Trophoblast cell (in vitro differentiated cells and primary cell): ENCODE measurements at regions not wholly inside any gene's neighbourhood (a gene's known extent, or its start where the extent isn't known, plus 50 kb on each side); places are given as distances from the start of the nearest gene placed in this dataset.

Experiments used
- DNase-seq, 2 donors: peaks; one replicate each; pipeline ENCODE4 v3.0.0-alpha.2; 2016
- H2AFZ ChIP-seq: 2 replicates; pipeline ENCODE4 v1.6.1; 2013; ENCODE audit warnings: low read length, moderate library complexity, mild to moderate bottlenecking; ENCODE audit not compliant: insufficient read depth, poor library complexity
- H2AK5ac ChIP-seq: 2 replicates; pipeline ENCODE4 v1.6.1; 2013; ENCODE audit warnings: mild to moderate bottlenecking, low read length
- H2BK120ac ChIP-seq: 2 replicates; pipeline ENCODE4 v1.6.1; 2013; ENCODE audit warnings: low read length, mild to moderate bottlenecking, moderate library complexity; ENCODE audit not compliant: insufficient read depth, poor library complexity
- H2BK12ac ChIP-seq: 2 replicates; pipeline ENCODE4 v1.6.1; 2013; ENCODE audit warnings: mild to moderate bottlenecking, low read length, moderate library complexity
- H2BK5ac ChIP-seq: 2 replicates; pipeline ENCODE4 v1.6.1; 2013; ENCODE audit warnings: low read length, low read depth, moderate library complexity, mild to moderate bottlenecking; ENCODE audit not compliant: poor library complexity
- H3K14ac ChIP-seq: 2 replicates; pipeline ENCODE4 v1.6.1; 2013; ENCODE audit warnings: mild to moderate bottlenecking, low read length
- H3K18ac ChIP-seq: 2 replicates; pipeline ENCODE4 v1.6.1; 2013; ENCODE audit warnings: mild to moderate bottlenecking, low read length
- H3K23ac ChIP-seq: 2 replicates; pipeline ENCODE4 v1.6.1; 2013; ENCODE audit warnings: low read length
- H3K27ac ChIP-seq: 2 replicates; pipeline ENCODE4 v1.5.1; 2013; ENCODE audit warnings: low read depth, mild to moderate bottlenecking, inconsistent platforms, low read length, moderate library complexity
- H3K27me3 ChIP-seq: 2 replicates; pipeline ENCODE4 v1.6.1; 2013; ENCODE audit warnings: inconsistent platforms, mild to moderate bottlenecking, low read length, moderate library complexity; ENCODE audit not compliant: insufficient read depth
- H3K36me3 ChIP-seq, 2 experiments: 1 replicate in 1 of 2; 2 replicates in 1 of 2; pipeline ENCODE4 v1.6.1; 2013; ENCODE audit warnings: low read length in 2 of 2, mild to moderate bottlenecking in 2 of 2, moderate library complexity in 1 of 2; ENCODE audit not compliant: insufficient read depth in 2 of 2, control insufficient read depth in 1 of 2
- H3K4ac ChIP-seq: 2 replicates; pipeline ENCODE4 v1.6.1; 2013; ENCODE audit warnings: low read depth, mild to moderate bottlenecking, low read length, moderate library complexity
- H3K4me1 ChIP-seq, 2 experiments: 1 replicate in 1 of 2; 2 replicates in 1 of 2; pipeline ENCODE4 v1.6.1; 2013; ENCODE audit warnings: low read length in 2 of 2, mild to moderate bottlenecking in 2 of 2, moderate library complexity in 1 of 2; ENCODE audit not compliant: insufficient read depth in 2 of 2, control insufficient read depth in 1 of 2
- H3K4me2 ChIP-seq: 2 replicates; pipeline ENCODE4 v1.6.1; 2013; ENCODE audit warnings: inconsistent platforms, mild to moderate bottlenecking, low read length, moderate library complexity
- H3K4me3 ChIP-seq: 2 replicates; pipeline ENCODE4 v1.5.1; 2013; ENCODE audit warnings: mild to moderate bottlenecking, low read depth, low read length, inconsistent platforms
- H3K79me1 ChIP-seq: one replicate; pipeline ENCODE4 v1.6.1; 2013; ENCODE audit warnings: low read length
- H3K79me2 ChIP-seq: 2 replicates; pipeline ENCODE4 v1.6.1; 2013; ENCODE audit warnings: low read length, mild to moderate bottlenecking; ENCODE audit not compliant: control insufficient read depth, insufficient read depth, poor library complexity
- H3K9ac ChIP-seq: 2 replicates; pipeline ENCODE4 v1.6.1; 2013; ENCODE audit warnings: mild to moderate bottlenecking, low read length
- H3K9me3 ChIP-seq: 2 replicates; pipeline ENCODE4 v1.6.1; 2013; ENCODE audit warnings: low read depth, mild to moderate bottlenecking, control low read depth, inconsistent platforms, low read length; ENCODE audit not compliant: insufficient read depth
- H4K12ac ChIP-seq: 2 replicates; pipeline ENCODE4 v1.6.1; 2013; ENCODE audit warnings: low read depth, mild to moderate bottlenecking, low read length, moderate library complexity
- H4K8ac ChIP-seq: 2 replicates; pipeline ENCODE4 v1.6.1; 2013; ENCODE audit warnings: low read depth, mild to moderate bottlenecking, low read length, moderate library complexity
- H4K91ac ChIP-seq: one replicate; pipeline ENCODE4 v1.6.1; 2013; ENCODE audit warnings: low read depth, mild to moderate bottlenecking, low read length, moderate library complexity
- whole genome bisulfite sequencing: extraction: QIAGEN DNeasy Blood & Tissue Kit; methylation state at CpG from one replicate; pipeline ENCODE4 v1.1.7; 2013; ENCODE audit warnings: missing lambda C conversion rate; ENCODE audit not compliant: insufficient read length, insufficient coverage; ENCODE audit errors: extremely low coverage; 5-methylcytosine and 5-hydroxymethylcytosine counted together

- Histone ChIP-seq H4K8ac (no peak overlapping the region), H3K27ac (no peak overlapping the region), H3K4ac (no peak overlapping the region), H3K4me2 (no peak overlapping the region), H3K9ac (no peak overlapping the region), H3K9me3 (no peaks in the 10 kb centered on the region), H3K79me1 (no peaks in the 10 kb centered on the region), H3K27me3 (no peaks in the 10 kb centered on the region), H3K23ac (no peak overlapping the region), H3K79me2 (no peaks in the 10 kb centered on the region), H2AK5ac (no peak overlapping the region), H4K91ac (no peak overlapping the region), H3K14ac (no peak overlapping the region), H3K4me1 (no peaks in the 10 kb centered on the region), H3K18ac (no peak overlapping the region), H4K12ac (no peak overlapping the region), H3K36me3 (no peaks in the 10 kb centered on the region), H2BK120ac (no peak overlapping the region), H2BK12ac (no peak overlapping the region), H2AFZ (no peak overlapping the region), H3K4me3 (no peak overlapping the region), H2BK5ac (no peak overlapping the region)
- peak in 1 of 2 donors; percentile 32 for DNase-seq
Observed at GRCh38 chr12:11561411-11561810, 88.1 kb upstream of the ETV6 start.

- Histone ChIP-seq H3K4me3 (no peak overlapping the region), H2BK120ac (no peak overlapping the region), H3K36me3 (no peaks in the 10 kb centered on the region)
Observed at GRCh38 chr12:11563785-11564739, 85.4 kb upstream of the ETV6 start.

GRCh38 chr12:11564984-11565651 lies 84.4 kb upstream of the ETV6 start:
- Histone ChIP-seq H3K79me1 (no peaks in the 10 kb centered on the region), H3K9me3 (no peaks in the 10 kb centered on the region), H3K9ac (no peak overlapping the region), H3K27me3 (no peaks in the 10 kb centered on the region), H3K23ac (no peak overlapping the region), H3K79me2 (no peaks in the 10 kb centered on the region), H3K4me2 (no peak overlapping the region), H2AFZ (no peak overlapping the region), H3K4ac (no peak overlapping the region), H3K18ac (no peak overlapping the region), H4K12ac (no peak overlapping the region), H2BK5ac (no peak overlapping the region), H4K8ac (no peak overlapping the region), H2BK120ac (no peak overlapping the region), H2AK5ac (no peak overlapping the region), H3K27ac (no peak overlapping the region), H3K36me3 (no peaks in the 10 kb centered on the region), H3K4me3 (no peak overlapping the region), H3K14ac (no peak overlapping the region), H4K91ac (no peak overlapping the region), H2BK12ac (no peak overlapping the region), H3K4me1 (no peaks in the 10 kb centered on the region)
- DNase-seq: no peak
- WGBS: no CpG with 5 or more reads among the region's 7 CpGs

More at GRCh38 chr12:11563785-11564739, 85.4 kb upstream of the ETV6 start:
- Histone ChIP-seq H3K4me1 (no peaks in the 10 kb centered on the region), H3K79me2 (no peaks in the 10 kb centered on the region), H4K12ac (no peak overlapping the region), H4K91ac (no peak overlapping the region), H3K27ac (no peak overlapping the region), H2AK5ac (no peak overlapping the region), H3K79me1 (no peaks in the 10 kb centered on the region), H3K23ac (no peak overlapping the region), H3K9me3 (no peaks in the 10 kb centered on the region), H2BK12ac (no peak overlapping the region), H2BK5ac (no peak overlapping the region), H3K4me2 (no peak overlapping the region), H3K18ac (no peak overlapping the region), H4K8ac (no peak overlapping the region), H3K9ac (no peak overlapping the region), H2AFZ (no peak overlapping the region), H3K14ac (no peak overlapping the region), H3K4ac (no peak overlapping the region), H3K27me3 (no peaks in the 10 kb centered on the region)
- DNase-seq: no peak
- no CpG with 5 or more reads among the region's 10 CpGs for WGBS

GRCh38 chr12:11565752-11566151 lies 83.7 kb upstream of the ETV6 start:
- H4K91ac ChIP-seq: no peak overlapping the region

More at GRCh38 chr12:11565752-11566151, 83.7 kb upstream of the ETV6 start:
- no peak overlapping the region for H4K8ac ChIP-seq
- H3K36me3 ChIP-seq: no peaks in the 10 kb centered on the region
- H3K23ac ChIP-seq: no peak overlapping the region
- H3K4me3 ChIP-seq: no peak overlapping the region
- no peaks in the 10 kb centered on the region for H3K27me3 ChIP-seq
- H2AFZ ChIP-seq: no peak overlapping the region
- H3K4me1 ChIP-seq: no peaks in the 10 kb centered on the region
- H3K27ac ChIP-seq: no peak overlapping the region
- no peak overlapping the region for H3K9ac ChIP-seq
- H2BK5ac ChIP-seq: no peak overlapping the region
- H3K79me1 ChIP-seq: no peaks in the 10 kb centered on the region
- H3K14ac ChIP-seq: no peak overlapping the region
- no peak overlapping the region for H2BK120ac ChIP-seq
- H3K9me3 ChIP-seq: no peaks in the 10 kb centered on the region
- H2BK12ac ChIP-seq: no peak overlapping the region
- H3K79me2 ChIP-seq: no peaks in the 10 kb centered on the region
- H3K4ac ChIP-seq: no peak overlapping the region
- no peak overlapping the region for H3K4me2 ChIP-seq
- H3K18ac ChIP-seq: no peak overlapping the region
- no peak overlapping the region for H4K12ac ChIP-seq
- WGBS: no CpG with 5 or more reads among the region's 2 CpGs
- no peak overlapping the region for H2AK5ac ChIP-seq
- DNase-seq: no peak
